GM19467 (cell line): ENCODE measurements at regions not wholly inside any gene's neighbourhood (a gene's known extent, or its start where the extent isn't known, plus 50 kb on each side); places are given as distances from the start of the nearest gene placed in this dataset.
"Not testable (repeated sequence)": the region's sequence is repeated elsewhere in the genome, so short reads cannot be mapped to it uniquely, and the experiment has no call there.

Experiments used
- ATAC-seq: cut with Tn5 transposase; IDR thresholded peaks from one replicate; pipeline ENCODE4 v1.9.1; 2021; ENCODE audit warnings: mild to moderate bottlenecking, moderate library complexity; ENCODE audit not compliant: unreplicated experiment

- ATAC-seq: not testable (repeated sequence)
These were observed 178.9 kb upstream of the IPO5 start for GRCh38 chr13:97774391-97775100.

- ATAC-seq: no peak
These were observed 173.0 kb upstream of the IPO5 start for GRCh38 chr13:97780486-97780885.

- ATAC-seq: no peak
These were observed 171.6 kb upstream of the IPO5 start for GRCh38 chr13:97781891-97782305.

- no peak for ATAC-seq
These were observed 167.0 kb upstream of the IPO5 start for GRCh38 chr13:97786510-97786909.

- no peak for ATAC-seq
These were observed 155.9 kb upstream of the IPO5 start for GRCh38 chr13:97797553-97797952.

GRCh38 chr13:97798171-97798821, 155.2 kb upstream of the IPO5 start:
- no peak for ATAC-seq

- ATAC-seq: no peak
These were observed 154.6 kb upstream of the IPO5 start for GRCh38 chr13:97798836-97799235.

- ATAC-seq: no peak
These were observed 151.3 kb upstream of the IPO5 start for GRCh38 chr13:97802213-97802612.

GRCh38 chr13:97809576-97809975, 143.9 kb upstream of the IPO5 start:
- ATAC-seq: no peak

GRCh38 chr13:97810152-97810551, 143.3 kb upstream of the IPO5 start:
- no peak for ATAC-seq

- no peak for ATAC-seq
These were observed 131.1 kb upstream of the IPO5 start for GRCh38 chr13:97822377-97822776.

- no peak for ATAC-seq
These were observed 127.0 kb upstream of the IPO5 start for GRCh38 chr13:97826421-97827012.

GRCh38 chr13:97834250-97834649, 119.2 kb upstream of the IPO5 start:
- ATAC-seq: no peak

- no peak for ATAC-seq
These were observed 110.3 kb upstream of the IPO5 start for GRCh38 chr13:97843189-97843588.

- no peak for ATAC-seq
These were observed 109.3 kb upstream of the IPO5 start for GRCh38 chr13:97844151-97844550.

GRCh38 chr13:97848886-97849285, 104.6 kb upstream of the IPO5 start:
- no peak for ATAC-seq

GRCh38 chr13:97849305-97849704, 104.2 kb upstream of the IPO5 start:
- peak; percentile 91 for ATAC-seq

- no peak for ATAC-seq
These were observed 102.2 kb upstream of the IPO5 start for GRCh38 chr13:97851269-97851668.

- no peak for ATAC-seq
These were observed 101.1 kb upstream of the IPO5 start for GRCh38 chr13:97852181-97852874.

- no peak for ATAC-seq
These were observed 99.9 kb upstream of the IPO5 start for GRCh38 chr13:97853550-97853949.

- no peak for ATAC-seq
These were observed 97.7 kb upstream of the IPO5 start for GRCh38 chr13:97855570-97856303.
